ENCODE measurements at regions not wholly inside any gene's neighbourhood (a gene's known extent, or its start where the extent isn't known, plus 50 kb on each side); places are given as distances from the start of the nearest gene placed in this dataset.
"Not testable (repeated sequence)": the region's sequence is repeated elsewhere in the genome, so short reads cannot be mapped to it uniquely, and the experiment has no call there.

DNA sequence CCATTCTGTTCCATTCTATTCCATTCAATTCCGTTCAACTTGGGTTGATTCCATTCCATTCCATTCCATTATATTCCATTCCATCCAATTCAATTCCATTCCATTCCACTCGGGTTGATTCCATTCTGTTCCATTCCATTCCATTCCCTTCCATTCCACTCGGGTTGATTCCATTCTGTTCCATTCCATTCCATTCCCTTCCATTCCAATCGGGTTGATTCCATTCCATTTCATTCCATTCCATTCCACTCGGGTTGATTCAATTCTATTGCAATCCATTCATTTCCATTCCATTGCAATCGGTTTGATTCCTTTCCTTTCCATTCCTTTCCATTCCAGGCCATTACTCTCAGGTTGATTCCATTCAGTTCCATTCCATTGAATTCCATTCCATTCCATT, 1138.4 kb downstream of the RPIA start:
- TF ChIP-seq SPI1 (IDR thresholded peaks at IDR 0.05; ENCODE audit: low read depth, low read length) (no peak), PAX5 (IDR thresholded peaks at IDR 0.05; ENCODE audit: insufficient read depth, low read length, severe bottlenecking) (no peak)
- DNase-seq (ENCODE audit: insufficient read length, low spot score) (no peak), FAIRE-seq (no peak)

DNA sequence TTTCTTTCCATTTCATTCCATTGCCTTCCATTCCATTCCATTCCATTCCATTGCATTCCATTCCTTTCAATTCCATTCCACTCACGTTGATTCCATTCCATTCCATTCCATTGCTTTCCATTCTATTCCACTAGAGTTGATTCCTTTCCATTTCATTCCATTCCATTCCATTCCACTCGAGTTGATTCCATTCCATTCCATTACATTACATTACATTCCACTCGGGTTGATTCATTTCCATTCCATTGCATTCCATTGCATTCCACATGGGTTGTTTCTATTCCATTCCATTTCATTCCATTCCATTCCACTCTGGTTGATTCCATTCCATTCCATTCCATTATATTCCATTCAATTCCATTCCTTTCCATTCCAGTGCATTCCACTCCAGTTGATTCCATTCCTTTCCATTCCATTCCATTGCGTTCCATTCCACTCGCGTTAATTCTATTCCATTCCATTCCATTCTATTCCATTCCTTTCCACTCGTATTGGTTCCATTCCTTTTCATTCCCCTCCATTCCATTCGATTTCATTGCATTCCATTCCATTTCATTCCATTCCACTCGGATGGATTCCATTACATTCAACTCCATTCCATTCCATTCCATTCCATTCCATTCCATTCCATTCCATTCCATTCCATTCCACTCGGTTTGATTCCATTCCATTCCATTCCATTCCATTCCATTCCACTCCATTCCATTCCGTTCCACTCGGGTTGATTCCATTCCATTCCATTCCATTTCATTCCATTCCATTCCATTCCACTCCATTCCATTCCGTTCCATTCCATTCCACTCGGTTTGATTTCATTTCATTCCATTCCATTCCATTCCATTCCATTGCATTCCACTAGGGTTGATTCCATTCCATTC, 1139.1 kb downstream of the RPIA start:
- FAIRE-seq; DNase-seq (ENCODE audit: insufficient read length, low spot score): not testable (repeated sequence)

DNA sequence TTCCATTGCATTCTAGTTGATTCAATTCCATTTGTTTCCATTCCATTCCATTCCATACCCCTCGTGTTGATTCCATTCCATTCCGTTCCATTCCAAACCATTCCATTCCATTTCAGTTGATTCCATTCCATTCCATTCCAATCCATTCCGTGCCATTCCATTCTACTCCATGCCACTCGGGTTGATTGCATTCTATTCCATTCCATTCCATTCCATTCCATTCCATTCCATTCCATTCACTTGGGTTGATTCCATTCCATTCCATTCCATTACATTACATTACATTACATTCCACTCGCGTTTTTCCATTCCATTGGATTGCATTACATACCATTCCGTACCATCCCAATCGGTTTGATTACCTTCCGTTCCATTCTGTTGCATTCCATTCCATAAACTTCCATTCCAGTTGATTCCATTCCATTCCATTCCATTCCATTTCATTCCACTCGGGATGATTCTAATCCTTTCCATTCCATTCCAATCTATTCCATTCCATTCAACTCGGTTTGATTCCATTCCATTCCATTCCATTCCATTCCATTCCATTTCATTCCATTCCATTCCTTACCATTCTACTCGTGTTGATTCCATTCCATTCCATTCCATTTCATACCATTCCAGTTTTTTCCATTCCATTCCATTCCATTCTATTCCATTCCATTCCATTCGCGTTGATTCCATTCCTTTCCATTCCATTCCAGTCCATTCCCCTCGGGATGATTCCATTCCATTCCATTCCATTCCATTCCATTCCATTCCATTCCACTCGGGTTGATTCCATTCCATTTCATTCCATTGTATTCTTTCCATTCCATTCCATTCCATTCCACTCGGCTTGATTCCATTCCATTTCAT, 1140.4 kb downstream of the RPIA start:
- DNase-seq (ENCODE audit: insufficient read length, low spot score): no peak

DNA sequence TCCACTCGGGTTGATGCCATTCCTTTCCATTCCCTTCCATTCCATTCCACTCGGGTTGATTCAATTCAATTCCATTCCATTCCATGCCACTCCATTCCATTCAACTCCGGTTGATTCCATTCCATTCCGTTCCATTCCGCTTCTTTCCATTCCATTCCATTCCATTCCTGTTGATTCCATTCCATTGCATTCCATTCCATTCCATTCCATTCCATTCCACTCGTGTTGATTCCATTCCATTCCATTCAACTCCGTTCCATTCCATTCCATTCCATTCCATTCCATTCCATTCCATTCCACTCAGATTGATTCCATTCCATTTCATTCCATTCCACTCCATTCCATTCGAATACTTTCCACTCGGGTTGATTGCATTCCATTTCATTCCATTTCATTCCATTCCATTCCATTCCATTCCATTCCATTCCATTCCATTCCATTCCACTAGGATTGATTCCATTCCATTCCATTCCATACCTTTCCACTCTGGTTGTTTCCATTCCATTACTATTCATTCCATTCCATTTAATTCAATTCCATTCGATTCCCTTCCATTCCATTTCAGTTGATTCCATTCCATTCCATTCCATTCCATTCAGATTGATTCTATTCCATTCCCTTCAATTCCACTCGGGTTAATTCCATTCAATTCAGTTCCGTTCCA, 1141.8 kb downstream of the RPIA start:
- DNase-seq (ENCODE audit: insufficient read length, low spot score) (no peak), FAIRE-seq (no peak)
- TF ChIP-seq SPI1 (IDR thresholded peaks at IDR 0.05; ENCODE audit: low read depth, low read length): no peak
- TF ChIP-seq PAX5 (IDR thresholded peaks at IDR 0.05; ENCODE audit: insufficient read depth, low read length, severe bottlenecking): no peak
- no peak for TF ChIP-seq POLR2A (IDR thresholded peaks at IDR 0.05; ENCODE audit: low read depth, low read length)
- no peak for TF ChIP-seq POLR2AphosphoS5 (IDR thresholded peaks at IDR 0.05; ENCODE audit: low read depth, low read length)
- no peak for TF ChIP-seq TAF1 (IDR thresholded peaks at IDR 0.05; ENCODE audit: low read depth, low read length)
- TF ChIP-seq POU2F2 (IDR thresholded peaks at IDR 0.05; ENCODE audit: low read depth, low read length): no peak

More for the DNA sequence above, 1140.4 kb downstream of the RPIA start:
- TF ChIP-seq TAF1 (IDR thresholded peaks at IDR 0.05; ENCODE audit: low read depth, low read length) (no peak), PAX5 (IDR thresholded peaks at IDR 0.05; ENCODE audit: insufficient read depth, low read length, severe bottlenecking) (no peak), POU2F2 (IDR thresholded peaks at IDR 0.05; ENCODE audit: low read depth, low read length) (no peak), POLR2A (IDR thresholded peaks at IDR 0.05; ENCODE audit: low read depth, low read length) (no peak), POLR2AphosphoS5 (IDR thresholded peaks at IDR 0.05; ENCODE audit: low read depth, low read length) (no peak), SPI1 (IDR thresholded peaks at IDR 0.05; ENCODE audit: low read depth, low read length) (no peak)
- no peak for FAIRE-seq

GRCh38 chr2:89833780-89834117, 1142.3 kb downstream of the RPIA start:
- TF ChIP-seq POLR2A (IDR thresholded peaks at IDR 0.05; ENCODE audit: low read depth, low read length) (no peak), SPI1 (IDR thresholded peaks at IDR 0.05; ENCODE audit: low read depth, low read length) (no peak), PAX5 (IDR thresholded peaks at IDR 0.05; ENCODE audit: insufficient read depth, low read length, severe bottlenecking) (no peak), POU2F2 (IDR thresholded peaks at IDR 0.05; ENCODE audit: low read depth, low read length) (no peak)
- no peak for FAIRE-seq
- DNase-seq (ENCODE audit: insufficient read length, low spot score): no peak

DNA sequence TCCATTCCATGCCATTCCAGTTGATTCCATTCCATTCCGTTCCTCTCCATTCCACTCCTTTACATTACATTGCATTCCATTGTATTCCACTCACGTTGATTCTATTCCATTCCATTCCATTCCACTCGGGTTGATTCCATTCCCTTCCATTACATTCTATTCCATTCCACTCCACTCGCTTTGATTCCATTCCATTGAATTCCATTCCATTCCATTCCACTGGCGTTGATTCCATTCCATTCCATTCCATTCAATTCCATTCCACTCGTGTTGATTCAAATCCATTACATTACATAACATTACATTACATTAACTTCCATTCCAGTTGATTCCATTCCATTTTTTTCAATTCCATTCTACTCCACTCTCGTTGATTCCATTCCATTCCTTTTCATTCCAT, 1142.8 kb downstream of the RPIA start:
- FAIRE-seq: no peak
- TF ChIP-seq POLR2A (IDR thresholded peaks at IDR 0.05; ENCODE audit: low read depth, low read length): no peak
- TF ChIP-seq PAX5 (IDR thresholded peaks at IDR 0.05; ENCODE audit: insufficient read depth, low read length, severe bottlenecking): no peak
- no peak for TF ChIP-seq POU2F2 (IDR thresholded peaks at IDR 0.05; ENCODE audit: low read depth, low read length)
- no peak for TF ChIP-seq POLR2AphosphoS5 (IDR thresholded peaks at IDR 0.05; ENCODE audit: low read depth, low read length)
- no peak for TF ChIP-seq SPI1 (IDR thresholded peaks at IDR 0.05; ENCODE audit: low read depth, low read length)
- no peak for TF ChIP-seq TAF1 (IDR thresholded peaks at IDR 0.05; ENCODE audit: low read depth, low read length)
- no peak for DNase-seq (ENCODE audit: insufficient read length, low spot score)

GRCh38 chr2:89836326-89836725, 1144.9 kb downstream of the RPIA start:
- DNase-seq (ENCODE audit: insufficient read length, low spot score); FAIRE-seq: not testable (repeated sequence)

GRCh38 chr2:89837962-89838625, 1146.6 kb downstream of the RPIA start:
- TF ChIP-seq SPI1 (IDR thresholded peaks at IDR 0.05; ENCODE audit: low read depth, low read length) (no peak), POLR2A (IDR thresholded peaks at IDR 0.05; ENCODE audit: low read depth, low read length) (no peak), POLR2AphosphoS5 (IDR thresholded peaks at IDR 0.05; ENCODE audit: low read depth, low read length) (no peak), POU2F2 (IDR thresholded peaks at IDR 0.05; ENCODE audit: low read depth, low read length) (no peak), PAX5 (IDR thresholded peaks at IDR 0.05; ENCODE audit: insufficient read depth, low read length, severe bottlenecking) (no peak), TAF1 (IDR thresholded peaks at IDR 0.05; ENCODE audit: low read depth, low read length) (no peak)
- DNase-seq (ENCODE audit: insufficient read length, low spot score): no peak

GRCh38 chr2:89840175-89840574, 1148.7 kb downstream of the RPIA start:
- not testable (repeated sequence) for DNase-seq (ENCODE audit: insufficient read length, low spot score); FAIRE-seq

More at GRCh38 chr2:89837962-89838625, 1146.6 kb downstream of the RPIA start:
- FAIRE-seq: no peak

GRCh38 chr2:89840781-89841475, 1149.5 kb downstream of the RPIA start:
- not testable (repeated sequence) for DNase-seq (ENCODE audit: insufficient read length, low spot score); FAIRE-seq
